GM12878 (cell line): ENCODE measurements at regions not wholly inside any gene's neighbourhood (a gene's known extent, or its start where the extent isn't known, plus 50 kb on each side); places are given as distances from the start of the nearest gene placed in this dataset.

Experiments
- EP300 ChIP-seq, 2 experiments: fragments of 150-350 bp in 1 of 2; IDR thresholded peaks; 2 replicates each; pipeline ENCODE4 v1.6.1; 2011 to 2012; ENCODE audit warnings: low read depth in 2 of 2, low read length in 2 of 2, borderline replicate concordance in 1 of 2, improper control_type of control experiment in 1 of 2, inconsistent platforms in 1 of 2; ENCODE audit not compliant: control insufficient read depth in 1 of 2
- POLR2A ChIP-seq: IDR thresholded peaks from 2 replicates; pipeline ENCODE4 v1.6.1; 2011; ENCODE audit warnings: low read depth, mild to moderate bottlenecking, low read length
- POLR2AphosphoS2 ChIP-seq: IDR thresholded peaks from 2 replicates; pipeline ENCODE4 v1.6.1; 2011; ENCODE audit warnings: low read depth, mild to moderate bottlenecking, low read length, improper control_type of control experiment, moderate library complexity
- TF ChIP-seq, protein P1 (sequence below), 3 experiments: IDR thresholded peaks in 2 of 3; conservative IDR thresholded peaks in 1 of 3; 2 replicates each; pipeline ENCODE4 v1.5.1; 2011; ENCODE audit warnings: low read depth in 3 of 3, low read length in 3 of 3, mild to moderate bottlenecking in 3 of 3, control low read depth in 2 of 3, moderate library complexity in 2 of 3, inconsistent platforms in 1 of 3, mixed read lengths in 1 of 3; ENCODE audit not compliant: control insufficient read depth in 2 of 3, insufficient read depth in 1 of 3; ENCODE audit errors: extremely low read depth in 1 of 3

GRCh38 chr6:4192627-4193026 lies 57.3 kb upstream of the ECI2 start:
- TF ChIP-seq, protein P1, sequence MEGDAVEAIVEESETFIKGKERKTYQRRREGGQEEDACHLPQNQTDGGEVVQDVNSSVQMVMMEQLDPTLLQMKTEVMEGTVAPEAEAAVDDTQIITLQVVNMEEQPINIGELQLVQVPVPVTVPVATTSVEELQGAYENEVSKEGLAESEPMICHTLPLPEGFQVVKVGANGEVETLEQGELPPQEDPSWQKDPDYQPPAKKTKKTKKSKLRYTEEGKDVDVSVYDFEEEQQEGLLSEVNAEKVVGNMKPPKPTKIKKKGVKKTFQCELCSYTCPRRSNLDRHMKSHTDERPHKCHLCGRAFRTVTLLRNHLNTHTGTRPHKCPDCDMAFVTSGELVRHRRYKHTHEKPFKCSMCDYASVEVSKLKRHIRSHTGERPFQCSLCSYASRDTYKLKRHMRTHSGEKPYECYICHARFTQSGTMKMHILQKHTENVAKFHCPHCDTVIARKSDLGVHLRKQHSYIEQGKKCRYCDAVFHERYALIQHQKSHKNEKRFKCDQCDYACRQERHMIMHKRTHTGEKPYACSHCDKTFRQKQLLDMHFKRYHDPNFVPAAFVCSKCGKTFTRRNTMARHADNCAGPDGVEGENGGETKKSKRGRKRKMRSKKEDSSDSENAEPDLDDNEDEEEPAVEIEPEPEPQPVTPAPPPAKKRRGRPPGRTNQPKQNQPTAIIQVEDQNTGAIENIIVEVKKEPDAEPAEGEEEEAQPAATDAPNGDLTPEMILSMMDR (IDR thresholded peaks at IDR 0.05 in 2 of 3, conservative IDR thresholded peaks at IDR 0.05 in 1 of 3; ENCODE audit: control insufficient read depth in 2 of 3, extremely low read depth in 1 of 3, insufficient read depth in 1 of 3, low read depth in 3 of 3, low read length in 3 of 3) = no peak
- TF ChIP-seq EP300 (IDR thresholded peaks at IDR 0.05; ENCODE audit: borderline replicate concordance in 1 of 2, control insufficient read depth in 1 of 2, low read depth in 2 of 2, low read length in 2 of 2) (no peak), POLR2A (no peak), POLR2AphosphoS2 (no peak)
